Superior temporal gyrus (tissue), 1 donor: ENCODE measurements at regions not wholly inside any gene's neighbourhood (a gene's known extent, or its start where the extent isn't known, plus 50 kb on each side); places are given as distances from the start of the nearest gene placed in this dataset.
"Not testable (repeated sequence)": the region's sequence is repeated elsewhere in the genome, so short reads cannot be mapped to it uniquely, and the experiment has no call there.

Experiments
- DNase-seq: peaks from one replicate; pipeline ENCODE4 v3.0.0-alpha.2; 2016; ENCODE audit errors: extremely low spot score

GRCh38 chr2:89294335-89294734 lies 602.9 kb downstream of the RPIA start:
- not testable (repeated sequence) for DNase-seq

DNA sequence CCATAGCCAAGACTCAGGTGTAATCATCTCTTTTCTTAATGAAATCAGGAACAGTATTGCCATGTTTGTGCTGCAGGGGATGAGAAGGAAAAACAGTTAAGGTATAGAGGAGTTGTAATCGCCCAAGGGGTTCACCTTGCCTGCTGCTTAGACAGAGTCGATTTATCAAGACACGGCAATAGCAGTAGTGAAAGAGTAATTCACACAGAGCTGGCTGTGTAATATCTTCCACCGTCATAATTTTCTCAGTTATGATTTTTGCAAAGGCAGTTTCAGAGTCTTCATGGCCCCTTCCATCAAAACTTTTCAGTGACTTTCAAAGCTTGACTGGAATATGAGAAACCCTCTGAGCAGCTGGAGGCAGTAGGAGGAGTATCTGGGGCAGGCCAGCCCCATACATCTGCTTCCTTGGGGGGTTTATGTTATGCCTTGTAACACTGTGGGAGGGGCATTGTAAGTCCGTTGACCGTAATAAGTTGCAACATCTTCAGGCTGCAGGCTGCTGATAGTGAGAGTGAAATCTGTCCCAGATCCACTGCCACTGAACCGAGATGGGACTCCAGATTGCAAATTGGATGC lies 605.4 kb downstream of the RPIA start:
- not testable (repeated sequence) for DNase-seq

GRCh38 chr2:89299196-89299595 lies 607.7 kb downstream of the RPIA start:
- not testable (repeated sequence) for DNase-seq

- not testable (repeated sequence) for DNase-seq
These were observed 614.1 kb downstream of the RPIA start for GRCh38 chr2:89305623-89306022.

GRCh38 chr2:89306869-89307637 lies 615.6 kb downstream of the RPIA start:
- not testable (repeated sequence) for DNase-seq

DNA sequence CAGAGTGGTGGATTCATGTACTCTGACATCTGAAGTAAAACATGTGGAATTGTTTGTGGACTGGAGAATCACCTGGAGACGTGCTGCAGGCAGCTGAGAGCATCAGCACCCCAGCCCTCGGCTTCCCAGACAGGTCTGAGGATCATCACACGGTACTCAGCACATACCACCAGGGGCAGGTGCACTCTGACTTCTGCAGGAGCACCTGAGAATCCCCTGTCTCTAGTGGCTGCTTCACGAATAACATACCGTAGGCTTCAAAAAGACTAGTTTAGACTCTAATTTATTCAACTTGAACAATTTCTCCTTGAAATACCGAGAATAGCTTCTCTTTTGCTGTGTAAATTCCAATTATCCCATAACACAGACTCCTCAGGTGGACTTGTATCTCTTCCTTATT lies 627.5 kb downstream of the RPIA start:
- not testable (repeated sequence) for DNase-seq

DNA sequence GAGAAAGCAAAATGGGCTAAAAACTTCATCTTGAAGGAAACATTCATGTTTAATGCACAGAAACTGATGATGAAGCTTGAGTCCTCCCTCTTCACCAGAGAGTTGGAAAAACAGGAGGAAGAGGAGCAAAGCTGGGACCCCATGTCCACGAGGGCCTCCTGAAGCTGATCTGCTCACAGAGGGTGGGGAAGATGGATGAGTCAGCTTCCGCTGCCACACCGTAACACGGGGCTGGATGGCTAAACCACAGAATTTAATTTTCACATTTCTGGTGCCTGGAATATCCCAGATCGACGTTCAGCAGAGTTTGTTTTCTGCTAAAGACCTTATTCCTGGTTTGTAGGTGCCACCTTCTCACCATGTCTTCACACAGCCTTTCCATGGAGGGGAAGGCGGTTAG lies 634.4 kb downstream of the RPIA start:
- not testable (repeated sequence) for DNase-seq

DNA sequence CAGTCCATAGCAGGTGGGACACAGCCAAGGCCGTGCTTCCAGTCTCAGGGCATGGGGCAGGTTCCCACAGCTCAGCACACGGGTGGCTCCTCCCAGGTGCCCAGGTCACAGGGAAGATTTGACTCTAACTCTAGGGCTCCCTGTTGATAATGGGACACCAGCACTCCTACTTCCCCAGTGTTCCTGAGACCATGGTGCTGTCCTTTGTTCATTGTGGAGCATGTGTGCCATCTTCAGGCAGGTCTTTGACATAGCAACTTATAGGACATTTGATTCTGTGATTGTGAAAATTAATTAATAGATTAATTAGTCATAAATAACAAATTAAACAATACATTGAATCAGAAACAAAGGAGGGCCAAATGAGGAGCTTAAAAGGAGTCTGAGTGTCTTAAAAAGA lies 635.0 kb downstream of the RPIA start:
- peak; percentile 7 for DNase-seq

DNA sequence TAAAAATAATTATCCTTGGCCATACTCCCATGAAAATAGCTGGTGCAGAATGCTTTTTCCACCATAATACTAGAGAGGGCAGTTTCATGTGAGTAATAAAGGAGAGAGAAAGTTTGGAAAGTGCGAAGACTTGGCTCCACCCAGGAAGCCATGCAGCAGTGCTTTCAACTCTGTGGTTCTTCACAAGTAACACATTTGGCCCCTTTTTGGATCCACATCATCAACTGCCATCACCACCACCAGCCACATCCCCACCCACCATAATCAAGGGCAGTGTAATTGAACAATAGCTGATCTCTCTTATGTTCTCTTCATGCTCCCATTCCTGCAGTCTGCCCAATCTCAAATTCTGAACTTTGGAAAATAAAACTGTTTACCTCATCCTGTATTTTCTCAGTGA lies 637.3 kb downstream of the RPIA start:
- DNase-seq: not testable (repeated sequence)
